Thyroid gland (tissue), 4 donors: ENCODE measurements at regions not wholly inside any gene's neighbourhood (a gene's known extent, or its start where the extent isn't known, plus 50 kb on each side); places are given as distances from the start of the nearest gene placed in this dataset.

ENCODE experiments used
- DNase-seq, 2 donors: peaks; one replicate each; pipeline ENCODE4 v3.0.0-alpha.2; 2019
- H3K27ac ChIP-seq, 3 donors: fragments of 200-600 bp; sonication (generic); 1 replicate in 2 of 3; 2 replicates in 1 of 3; pipeline ENCODE4 v1.5.1; 2016 to 2019; ENCODE audit warnings: mild to moderate bottlenecking in 1 of 3, moderate library complexity in 1 of 3
- H3K27me3 ChIP-seq: fragments of 200-600 bp; sonication (generic); one replicate; pipeline ENCODE4 v1.5.1; 2019
- H3K36me3 ChIP-seq, 2 donors: fragments of 200-600 bp; sonication (generic); one replicate each; pipeline ENCODE4 v1.5.1; 2016 to 2019
- H3K4me1 ChIP-seq, 2 donors: fragments of 200-600 bp; sonication (generic); one replicate each; pipeline ENCODE4 v1.5.1; 2017 to 2019
- H3K4me3 ChIP-seq, 3 donors: fragments of 200-600 bp; sonication (generic); replicated peaks in 1 of 3; 1 replicate in 2 of 3; 2 replicates in 1 of 3; pipeline ENCODE4 v1.5.1; 2016; ENCODE audit warnings: mild to moderate bottlenecking in 1 of 3
- H3K9me3 ChIP-seq: fragments of 200-600 bp; sonication (generic); one replicate; pipeline ENCODE4 v1.5.1; 2017
- CTCF ChIP-seq, 6 experiments: fragments of 200-600 bp in 3 of 6; fragments of 450-650 bp in 3 of 6; sonication (generic) in 3 of 6; IDR thresholded peaks; one replicate each; pipeline ENCODE4 v1.5.1; 2016 to 2019; ENCODE audit warnings: antibody characterized with exemption in 6 of 6, mild to moderate bottlenecking in 2 of 6, inconsistent platforms in 1 of 6, moderate library complexity in 1 of 6
- POLR2A ChIP-seq, 2 donors: fragments of 450-650 bp; IDR thresholded peaks; one replicate each; pipeline ENCODE4 v1.6.1; 2017; ENCODE audit warnings: antibody characterized with exemption in 2 of 2, mild to moderate bottlenecking in 2 of 2, moderate library complexity in 1 of 2
- WGBS, 2 donors: methylation state at CpG; one replicate each; pipeline ENCODE4 v1.1.5; 2017; 5-methylcytosine and 5-hydroxymethylcytosine counted together
- intact Hi-C: fragments of 100-400 bp; cut with DNase I; formaldehyde crosslinking; loops from one replicate; pipeline ENCODE4 v1.15.1; 2023

GRCh38 chr5:175159956-175160355, 284.0 kb downstream of the DRD1 start:
- Histone ChIP-seq H3K4me1 (no peaks in the 10 kb centered on the region), H3K4me3 (no peak overlapping the region), H3K27ac (no peak overlapping the region), H3K9me3 (no peaks in the 10 kb centered on the region), H3K36me3 (no peaks in the 10 kb centered on the region), H3K27me3 (no peaks in the 10 kb centered on the region)
- intact Hi-C loops, result no loop called here
- TF ChIP-seq CTCF (IDR thresholded peaks at IDR 0.05) (no peak), POLR2A (IDR thresholded peaks at IDR 0.05) (no peak)
- DNase-seq, result no peak
- 73 to 83% methylated on average over 3 of the region's 3 CpGs for WGBS, 2 donors

- Histone ChIP-seq H3K27me3 (no peaks in the 10 kb centered on the region), H3K36me3 (no peaks in the 10 kb centered on the region), H3K4me1 (no peaks in the 10 kb centered on the region), H3K27ac (no peak overlapping the region), H3K4me3 (no peak overlapping the region), H3K9me3 (no peaks in the 10 kb centered on the region)
- DNase-seq, result no peak
- TF ChIP-seq CTCF (IDR thresholded peaks at IDR 0.05), result no peak
- TF ChIP-seq POLR2A (IDR thresholded peaks at IDR 0.05), result no peak
- intact Hi-C loops, result no loop called here
- 87 to 90% methylated on average over 8 of the region's 8 CpGs for WGBS, 2 donors
Measured at GRCh38 chr5:175148636-175149172, 295.3 kb downstream of the DRD1 start.

- WGBS, 2 donors, result 90% methylated on average over 5 of the region's 5 CpGs
- H3K27ac ChIP-seq, result no peak overlapping the region
- no peaks in the 10 kb centered on the region for H3K36me3 ChIP-seq
- H3K4me3 ChIP-seq, result no peak overlapping the region
- no peak for DNase-seq
- H3K4me1 ChIP-seq, result no peaks in the 10 kb centered on the region
- H3K27me3 ChIP-seq, result no peaks in the 10 kb centered on the region
- TF ChIP-seq POLR2A (IDR thresholded peaks at IDR 0.05), result no peak
- no peak for TF ChIP-seq CTCF (IDR thresholded peaks at IDR 0.05)
- H3K9me3 ChIP-seq, result no peaks in the 10 kb centered on the region
- intact Hi-C loops, result no loop called here
Measured at GRCh38 chr5:175146733-175147132, 297.2 kb downstream of the DRD1 start.

- 85 to 88% methylated on average over 1 of the region's 1 CpG for WGBS, 2 donors
- Histone ChIP-seq H3K9me3 (no peaks in the 10 kb centered on the region), H3K36me3 (no peaks in the 10 kb centered on the region), H3K27me3 (no peaks in the 10 kb centered on the region), H3K4me3 (no peak overlapping the region), H3K27ac (no peak overlapping the region), H3K4me1 (no peaks in the 10 kb centered on the region)
- no peak for DNase-seq
- no peak for TF ChIP-seq POLR2A (IDR thresholded peaks at IDR 0.05)
- TF ChIP-seq CTCF (IDR thresholded peaks at IDR 0.05), result no peak
- intact Hi-C loops, result no loop called here
Measured at GRCh38 chr5:175141421-175141820, 302.6 kb downstream of the DRD1 start.

- Histone ChIP-seq H3K9me3 (no peaks in the 10 kb centered on the region), H3K4me1 (no peaks in the 10 kb centered on the region), H3K27ac (no peak overlapping the region), H3K4me3 (no peak overlapping the region), H3K36me3 (no peaks in the 10 kb centered on the region), H3K27me3 (no peaks in the 10 kb centered on the region)
- 58 to 65% methylated on average over 5 of the region's 5 CpGs for WGBS, 2 donors
- TF ChIP-seq CTCF (IDR thresholded peaks at IDR 0.05) (no peak), POLR2A (IDR thresholded peaks at IDR 0.05) (no peak)
- no peak for DNase-seq
- intact Hi-C loops, result no loop called here
Measured at GRCh38 chr5:175133185-175133584, 310.8 kb downstream of the DRD1 start.
